Rectal smooth muscle tissue (tissue), 1 donor: ENCODE measurements at regions not wholly inside any gene's neighbourhood (a gene's known extent, or its start where the extent isn't known, plus 50 kb on each side); places are given as distances from the start of the nearest gene placed in this dataset.

Source experiments
- H3K27ac ChIP-seq: one replicate; pipeline ENCODE4 v1.7.0; 2013; ENCODE audit warnings: low read depth, low read length, inconsistent platforms
- H3K27me3 ChIP-seq: one replicate; pipeline ENCODE4 v1.7.0; 2013; ENCODE audit warnings: low read length; ENCODE audit not compliant: control insufficient read depth, insufficient read depth
- H3K36me3 ChIP-seq: one replicate; pipeline ENCODE4 v1.7.0; 2013; ENCODE audit warnings: low read length; ENCODE audit not compliant: control insufficient read depth, insufficient read depth
- H3K4me1 ChIP-seq: one replicate; pipeline ENCODE4 v1.7.0; 2013; ENCODE audit warnings: low read length; ENCODE audit not compliant: control insufficient read depth, insufficient read depth
- H3K4me3 ChIP-seq: one replicate; pipeline ENCODE4 v1.7.0; 2013; ENCODE audit warnings: low read length
- H3K9ac ChIP-seq: one replicate; pipeline ENCODE4 v1.7.0; 2013; ENCODE audit warnings: low read length

GRCh38 chr10:78619115-78619851 is 449.5 kb upstream of the ZMIZ1 start:
- Histone ChIP-seq H3K27ac (no peak overlapping the region), H3K9ac (no peak overlapping the region), H3K4me3 (no peak overlapping the region), H3K27me3 (no peaks in the 10 kb centered on the region), H3K4me1 (peaks cover 9% of the 10 kb centered on the region), H3K36me3 (no peaks in the 10 kb centered on the region)

GRCh38 chr10:78619896-78620295 is 448.9 kb upstream of the ZMIZ1 start:
- Histone ChIP-seq H3K9ac (no peak overlapping the region), H3K4me3 (no peak overlapping the region), H3K36me3 (no peaks in the 10 kb centered on the region), H3K4me1 (peaks cover 11% of the 10 kb centered on the region), H3K27ac (no peak overlapping the region), H3K27me3 (no peaks in the 10 kb centered on the region)

- no peak overlapping the region for H3K27ac ChIP-seq
Measured at GRCh38 chr10:78620985-78621799, 447.6 kb upstream of the ZMIZ1 start.

GRCh38 chr10:78623578-78624215 is 445.1 kb upstream of the ZMIZ1 start:
- H3K27ac ChIP-seq: no peak overlapping the region

More at GRCh38 chr10:78620985-78621799, 447.6 kb upstream of the ZMIZ1 start:
- Histone ChIP-seq H3K4me1 (peaks cover 11% of the 10 kb centered on the region), H3K4me3 (no peak overlapping the region), H3K9ac (no peak overlapping the region), H3K36me3 (no peaks in the 10 kb centered on the region), H3K27me3 (no peaks in the 10 kb centered on the region)

GRCh38 chr10:78624791-78625190 is 444.0 kb upstream of the ZMIZ1 start:
- Histone ChIP-seq H3K4me1 (peaks cover 7% of the 10 kb centered on the region), H3K27me3 (no peaks in the 10 kb centered on the region), H3K9ac (no peak overlapping the region), H3K27ac (no peak overlapping the region), H3K4me3 (no peak overlapping the region), H3K36me3 (no peaks in the 10 kb centered on the region)

More at GRCh38 chr10:78623578-78624215, 445.1 kb upstream of the ZMIZ1 start:
- Histone ChIP-seq H3K36me3 (no peaks in the 10 kb centered on the region), H3K9ac (no peak overlapping the region), H3K4me3 (no peak overlapping the region), H3K4me1 (peaks cover 11% of the 10 kb centered on the region), H3K27me3 (no peaks in the 10 kb centered on the region)

- Histone ChIP-seq H3K36me3 (no peaks in the 10 kb centered on the region), H3K9ac (no peak overlapping the region), H3K4me3 (no peak overlapping the region), H3K4me1 (peaks cover 7% of the 10 kb centered on the region), H3K27ac (no peak overlapping the region), H3K27me3 (no peaks in the 10 kb centered on the region)
Measured at GRCh38 chr10:78626471-78626870, 442.3 kb upstream of the ZMIZ1 start.

GRCh38 chr10:78627254-78627795 is 441.4 kb upstream of the ZMIZ1 start:
- no peaks in the 10 kb centered on the region for H3K27me3 ChIP-seq
- no peak overlapping the region for H3K4me3 ChIP-seq
- H3K36me3 ChIP-seq: no peaks in the 10 kb centered on the region
- no peak overlapping the region for H3K9ac ChIP-seq
- H3K4me1 ChIP-seq: peaks cover 7% of the 10 kb centered on the region
- no peak overlapping the region for H3K27ac ChIP-seq

GRCh38 chr10:78628976-78629375 is 439.8 kb upstream of the ZMIZ1 start:
- H3K27ac ChIP-seq: no peak overlapping the region
- no peak overlapping the region for H3K9ac ChIP-seq
- H3K4me3 ChIP-seq: no peak overlapping the region
- no peaks in the 10 kb centered on the region for H3K27me3 ChIP-seq
- H3K36me3 ChIP-seq: no peaks in the 10 kb centered on the region
- H3K4me1 ChIP-seq: peaks cover 5% of the 10 kb centered on the region

GRCh38 chr10:78629773-78630172 is 439.0 kb upstream of the ZMIZ1 start:
- Histone ChIP-seq H3K4me3 (no peak overlapping the region), H3K27me3 (no peaks in the 10 kb centered on the region), H3K4me1 (no peaks in the 10 kb centered on the region), H3K9ac (no peak overlapping the region), H3K27ac (no peak overlapping the region), H3K36me3 (no peaks in the 10 kb centered on the region)

GRCh38 chr10:78630944-78631838 is 437.6 kb upstream of the ZMIZ1 start:
- Histone ChIP-seq H3K36me3 (no peaks in the 10 kb centered on the region), H3K4me1 (no peaks in the 10 kb centered on the region), H3K4me3 (no peak overlapping the region), H3K27me3 (no peaks in the 10 kb centered on the region), H3K9ac (no peak overlapping the region), H3K27ac (no peak overlapping the region)

GRCh38 chr10:78634389-78634815 is 434.4 kb upstream of the ZMIZ1 start:
- Histone ChIP-seq H3K27ac (no peak overlapping the region), H3K36me3 (no peaks in the 10 kb centered on the region), H3K4me1 (no peaks in the 10 kb centered on the region), H3K9ac (no peak overlapping the region), H3K4me3 (no peak overlapping the region), H3K27me3 (no peaks in the 10 kb centered on the region)
